HepG2 (cell line): ENCODE measurements at regions not wholly inside any gene's neighbourhood (a gene's known extent, or its start where the extent isn't known, plus 50 kb on each side); places are given as distances from the start of the nearest gene placed in this dataset.

Experiments used
- ATAC-seq: fragments of 200-7000 bp; cut with Tn5 transposase; 3 replicates; pipeline ENCODE4 v1.9.1; 2020; ENCODE audit warnings: mild to moderate bottlenecking, moderate library complexity
- BruUV-seq: library from RNA; stranded (reverse); fragments of 400-500 nt; replicated peaks from 2 replicates; lab custom pipeline; 2021; lab: Mats Ljungman, UMichigan
- CTCF ChIA-PET: fragments of 300-600 bp; formaldehyde crosslinking; extraction: SDS; loops from one replicate; lab custom pipeline; 2021; ENCODE audit warnings: low total read pairs, inconsistent platforms, low intra/inter-chr PET ratio; lab: Yijun Ruan, JAX
- POLR2A ChIA-PET: fragments of 350-600 bp; sonication (Branson Sonifier 250); formaldehyde crosslinking; loops from one replicate; lab custom pipeline; 2020; ENCODE audit warnings: antibody characterized with exemption, inconsistent platforms; lab: Yijun Ruan, JAX
- DNase-seq: peaks from one replicate; pipeline ENCODE4 v3.0.0-alpha.2; 2015; ENCODE audit warnings: low spot score
- FAIRE-seq: peaks from 3 replicates; lab custom pipeline; 2011; peaks lifted over from hg19 to GRCh38; lab: Jason Lieb, UNC
- H2AFZ ChIP-seq: one replicate; pipeline ENCODE4 v1.6.1; 2011; ENCODE audit warnings: low read length, inconsistent platforms
- H3K27ac ChIP-seq: fragments of 300-600 bp; 3 replicates; pipeline ENCODE4 v1.8.0; 2011; ENCODE audit warnings: mixed run types, mild to moderate bottlenecking, mixed read lengths, low read length, inconsistent platforms; ENCODE audit not compliant: insufficient read depth; ENCODE audit errors: extremely low read length
- H3K27me3 ChIP-seq, 2 experiments: fragments of 200-600 bp in 1 of 2; 2 replicates in 1 of 2; 3 replicates in 1 of 2; pipeline versions ENCODE4 v1.6.0 to v1.8.0; 2011; ENCODE audit warnings: low read length in 2 of 2, mild to moderate bottlenecking in 2 of 2, moderate library complexity in 2 of 2, inconsistent platforms in 1 of 2; ENCODE audit not compliant: insufficient read depth in 2 of 2, control insufficient read depth in 1 of 2
- H3K36me3 ChIP-seq, 2 experiments: fragments of 200-600 bp in 1 of 2; replicated peaks in 1 of 2; 2 replicates in 1 of 2; 3 replicates in 1 of 2; pipeline versions ENCODE4 v1.5.1 to v1.8.0; 2011; ENCODE audit warnings: low read length in 2 of 2, inconsistent platforms in 1 of 2; ENCODE audit not compliant: insufficient read depth in 2 of 2, control insufficient read depth in 1 of 2
- H3K4me1 ChIP-seq: 2 replicates; pipeline ENCODE4 v1.5.1; 2012; ENCODE audit warnings: low read length, inconsistent platforms; ENCODE audit not compliant: insufficient read depth
- H3K4me2 ChIP-seq: 2 replicates; pipeline ENCODE4 v1.6.0; 2011; ENCODE audit warnings: low read depth, low read length, inconsistent platforms
- H3K4me3 ChIP-seq, 3 experiments: fragments of 200-600 bp in 1 of 3; sonication (generic), shearing (Covaris generic) in 1 of 3; replicated peaks in 1 of 3; 2 replicates each; pipeline ENCODE4 v1.5.1; 2011 to 2016; ENCODE audit warnings: low read length in 3 of 3, inconsistent platforms in 2 of 3, low read depth in 2 of 3, mild to moderate bottlenecking in 2 of 3, control low read depth in 1 of 3, mixed read lengths in 1 of 3; ENCODE audit not compliant: insufficient read depth in 1 of 3
- H3K79me2 ChIP-seq: one replicate; pipeline ENCODE4 v1.6.1; 2011; ENCODE audit warnings: low read length, inconsistent platforms; ENCODE audit not compliant: insufficient read depth
- H3K9ac ChIP-seq: 2 replicates; pipeline ENCODE4 v1.6.0; 2011; ENCODE audit warnings: mild to moderate bottlenecking, low read depth, low read length, inconsistent platforms; ENCODE audit not compliant: insufficient read depth
- H3K9me3 ChIP-seq: 2 replicates; pipeline ENCODE4 v1.5.1; 2012; ENCODE audit warnings: mild to moderate bottlenecking, low read length
- H4K20me1 ChIP-seq: 2 replicates; pipeline ENCODE4 v1.6.0; 2011; ENCODE audit warnings: inconsistent platforms, mild to moderate bottlenecking, low read length, moderate library complexity; ENCODE audit not compliant: insufficient read depth
- DMTF1 ChIP-seq: sonication (generic); formaldehyde crosslinking; IDR thresholded peaks from 2 replicates; pipeline ENCODE4 v1.4.0; 2020; ENCODE audit warnings: mild to moderate bottlenecking, missing genetic modification reagents
- KLF13 ChIP-seq: sonication (generic); formaldehyde crosslinking; IDR thresholded peaks from 2 replicates; pipeline ENCODE4 v1.4.0; 2020; ENCODE audit warnings: mild to moderate bottlenecking, missing genetic modification reagents
- NCOR1 ChIP-seq: fragments of 200-600 bp; sonication (generic); IDR thresholded peaks from 2 replicates; pipeline ENCODE4 v1.7.0; 2017; ENCODE audit warnings: antibody characterized with exemption, low read length, borderline replicate concordance
- SOX6 ChIP-seq, 2 experiments: fragments of 450-650 bp in 1 of 2; sonication (generic) in 1 of 2; formaldehyde crosslinking in 1 of 2; IDR thresholded peaks; 2 replicates each; pipeline versions ENCODE4 v1.4.0 to v1.6.1; 2017 to 2020; ENCODE audit warnings: antibody characterized with exemption in 1 of 2, mild to moderate bottlenecking in 1 of 2, missing genetic modification reagents in 1 of 2
- TCF7 ChIP-seq: sonication (generic); IDR thresholded peaks from 2 replicates; pipeline ENCODE4 v1.6.1; 2016; ENCODE audit warnings: antibody characterized with exemption, low read depth
- ZBTB34 ChIP-seq: sonication (generic); formaldehyde crosslinking; IDR thresholded peaks from 2 replicates; pipeline ENCODE4 v1.8.0; 2022; ENCODE audit warnings: mild to moderate bottlenecking, missing genetic modification reagents
- ZNF224 ChIP-seq: sonication (generic); formaldehyde crosslinking; IDR thresholded peaks from 2 replicates; pipeline ENCODE4 v1.5.0; 2020; ENCODE audit warnings: mild to moderate bottlenecking, missing genetic modification reagents
- ZNF225 ChIP-seq: sonication (generic); formaldehyde crosslinking; IDR thresholded peaks from 2 replicates; pipeline ENCODE4 v1.4.0; 2020; ENCODE audit warnings: mild to moderate bottlenecking, missing genetic modification reagents
- ZNF468 ChIP-seq: sonication (generic); formaldehyde crosslinking; IDR thresholded peaks from 2 replicates; pipeline ENCODE4 v1.8.0; 2022; ENCODE audit warnings: mild to moderate bottlenecking, moderate library complexity, missing genetic modification reagents
- ZNF652 ChIP-seq: IDR thresholded peaks from 2 replicates; pipeline ENCODE4 v1.6.1; 2016; ENCODE audit warnings: low read depth, borderline replicate concordance
- ZNF766 ChIP-seq: sonication (generic); formaldehyde crosslinking; IDR thresholded peaks from 2 replicates; pipeline ENCODE4 v1.5.0; 2020; ENCODE audit warnings: missing genetic modification reagents, borderline replicate concordance
- ZNF839 ChIP-seq: sonication (generic); formaldehyde crosslinking; IDR thresholded peaks from 2 replicates; pipeline ENCODE4 v1.4.0; 2020; ENCODE audit warnings: missing genetic modification reagents, mild to moderate bottlenecking, borderline replicate concordance
- WGBS: methylation state at CpG from one replicate; pipeline ENCODE4 v1.1.6; 2017; ENCODE audit warnings: low lambda C conversion rate; 5-methylcytosine and 5-hydroxymethylcytosine counted together
- in situ Hi-C: cut with HindIII; loops from 2 replicates; pipeline ENCODE4 v1.10.0; 2017; ENCODE audit warnings: low pct_unique_long_range_greater_than_20kb; ENCODE audit not compliant: extremely low pct_ligation_motif_present
- intact Hi-C: fragments of 100-400 bp; cut with micrococcal nuclease; formaldehyde crosslinking; loops from one replicate; pipeline ENCODE4 v1.10.0; 2022; ENCODE audit not compliant: unreplicated experiment

GRCh38 chr21:18495523-18495922, 91.9 kb upstream of the TMPRSS15 start (continued):
- TF ChIP-seq SOX6 (IDR thresholded peaks at IDR 0.05) (no peak), SOX6 (CRISPR knock-in tag; IDR thresholded peaks at IDR 0.05) (no peak), KLF13 (CRISPR knock-in tag) (no peak), ZNF839 (no peak), ZNF468 (CRISPR knock-in tag) (no peak), ZNF766 (no peak)

GRCh38 chr21:18498431-18498830, 94.8 kb upstream of the TMPRSS15 start:
- CTCF ChIA-PET: no interaction called here
- H4K20me1 ChIP-seq: no peaks in the 10 kb centered on the region
- H3K27me3 ChIP-seq: no peaks in the 10 kb centered on the region
- WGBS: 0% methylated on average over 1 of the region's 1 CpG
- no peak overlapping the region for H3K4me2 ChIP-seq
- no peak for TF ChIP-seq TCF7
- no peak for TF ChIP-seq ZNF652 (CRISPR knock-in tag)
- TF ChIP-seq DMTF1: no peak
- no peak for TF ChIP-seq ZNF224 (CRISPR knock-in tag)
- no peak for TF ChIP-seq ZBTB34
- no peak for TF ChIP-seq ZNF225 (CRISPR knock-in tag)
- TF ChIP-seq NCOR1: no peak
- TF ChIP-seq, all 625 proteins: peak for 0
- no peak for DNase-seq
- peaks cover 42% of the 10 kb centered on the region for H3K9me3 ChIP-seq
- no peaks in the 10 kb centered on the region for H3K36me3 ChIP-seq
- H3K9ac ChIP-seq: no peak overlapping the region
- intact Hi-C loops: no loop called here
- BruUV-seq: no TSS peak
- no peaks in the 10 kb centered on the region for H3K4me1 ChIP-seq
- no peak overlapping the region for H3K4me3 ChIP-seq
- ATAC-seq: no peak
- H3K79me2 ChIP-seq: no peaks in the 10 kb centered on the region
- no peak overlapping the region for H3K27ac ChIP-seq
- POLR2A ChIA-PET: no interaction called here
- no peak for FAIRE-seq
- no peak overlapping the region for H2AFZ ChIP-seq
- in situ Hi-C loops: no loop called here
